SK-N-SH treated with all-trans-retinoic acid at 6 μM for 48 hours (cell line): ENCODE measurements at regions not wholly inside any gene's neighbourhood (a gene's known extent, or its start where the extent isn't known, plus 50 kb on each side); places are given as distances from the start of the nearest gene placed in this dataset.

ENCODE experiments used
- ATAC-seq: fragments of 200-7000 bp; cut with Tn5 transposase; 3 replicates; pipeline ENCODE4 v1.9.1; 2020; ENCODE audit warnings: mild to moderate bottlenecking, moderate library complexity
- BACH2 ChIP-seq: fragments of 250-450 bp; sonication (Bioruptor Pico); IDR thresholded peaks from 2 replicates; pipeline ENCODE4 v1.9.0; 2021; ENCODE audit warnings: mild to moderate bottlenecking, borderline replicate concordance
- CREB5 ChIP-seq: fragments of 250-450 bp; sonication (Bioruptor Pico); IDR thresholded peaks from 2 replicates; pipeline ENCODE4 v1.5.1; 2020; ENCODE audit warnings: low read depth, mild to moderate bottlenecking, moderate library complexity
- CSRNP3 ChIP-seq: fragments of 250-450 bp; sonication (Bioruptor Pico); IDR thresholded peaks from 2 replicates; pipeline ENCODE4 v1.5.1; 2021; ENCODE audit warnings: mild to moderate bottlenecking, moderate library complexity
- ESRRG ChIP-seq: fragments of 250-450 bp; sonication (Bioruptor Pico); IDR thresholded peaks from 2 replicates; pipeline ENCODE4 v1.6.1; 2021; ENCODE audit warnings: mild to moderate bottlenecking
- GLIS3 ChIP-seq: fragments of 250-450 bp; sonication (Bioruptor Pico); IDR thresholded peaks from 2 replicates; pipeline ENCODE4 v1.5.0; 2020; ENCODE audit warnings: mild to moderate bottlenecking, moderate library complexity
- ISL1 ChIP-seq: fragments of 250-450 bp; sonication (Bioruptor Pico); IDR thresholded peaks from 2 replicates; pipeline ENCODE4 v2.1.2; 2022; ENCODE audit warnings: mild to moderate bottlenecking, moderate library complexity
- OSR1 ChIP-seq: fragments of 250-450 bp; sonication (Bioruptor Pico); IDR thresholded peaks from 2 replicates; pipeline ENCODE4 v1.8.0; 2022; ENCODE audit warnings: moderate library complexity, mild to moderate bottlenecking, inconsistent platforms
- PATZ1 ChIP-seq: fragments of 250-450 bp; sonication (Bioruptor Pico); IDR thresholded peaks from 2 replicates; pipeline ENCODE4 v1.8.0; 2020; ENCODE audit warnings: mild to moderate bottlenecking, moderate library complexity, borderline replicate concordance
- POU6F1 ChIP-seq: fragments of 250-450 bp; sonication (Bioruptor Pico); IDR thresholded peaks from 2 replicates; pipeline ENCODE4 v1.8.0; 2021; ENCODE audit warnings: low read depth, mild to moderate bottlenecking, moderate library complexity, borderline replicate concordance
- PPARA ChIP-seq: fragments of 250-450 bp; sonication (Bioruptor Pico); IDR thresholded peaks from 2 replicates; pipeline ENCODE4 v1.5.0; 2020; ENCODE audit warnings: mild to moderate bottlenecking, borderline replicate concordance
- RARB ChIP-seq: fragments of 250-450 bp; sonication (Bioruptor Pico); IDR thresholded peaks from 2 replicates; pipeline ENCODE4 v1.8.0; 2021; ENCODE audit warnings: mild to moderate bottlenecking, moderate library complexity
- SNAI2 ChIP-seq: fragments of 250-450 bp; sonication (Bioruptor Pico); IDR thresholded peaks from 2 replicates; pipeline ENCODE4 v1.5.0; 2020; ENCODE audit warnings: mild to moderate bottlenecking, moderate library complexity
- TCF4 ChIP-seq: fragments of 250-450 bp; sonication (Bioruptor Pico); IDR thresholded peaks from 2 replicates; pipeline ENCODE4 v1.8.0; 2021; ENCODE audit warnings: mild to moderate bottlenecking, moderate library complexity, borderline replicate concordance
- TSHZ2 ChIP-seq: fragments of 250-450 bp; sonication (Bioruptor Pico); IDR thresholded peaks from 2 replicates; pipeline ENCODE4 v1.5.0; 2020; ENCODE audit warnings: mild to moderate bottlenecking, moderate library complexity
- ZC3H10 ChIP-seq: fragments of 250-450 bp; sonication (Bioruptor Pico); IDR thresholded peaks from 2 replicates; pipeline ENCODE4 v1.5.1; 2021; ENCODE audit warnings: mild to moderate bottlenecking, moderate library complexity
- ZFP30 ChIP-seq: fragments of 450-650 bp; formaldehyde crosslinking; IDR thresholded peaks from 2 replicates; pipeline ENCODE4 v1.5.0; 2022; ENCODE audit warnings: mild to moderate bottlenecking, moderate library complexity
- ZNF565 ChIP-seq: fragments of 450-650 bp; formaldehyde crosslinking; conservative IDR thresholded peaks from 2 replicates; pipeline ENCODE4 v1.5.0; 2020; ENCODE audit warnings: low read depth, mild to moderate bottlenecking, moderate library complexity
- ZNF70 ChIP-seq: fragments of 450-650 bp; formaldehyde crosslinking; IDR thresholded peaks from 2 replicates; pipeline ENCODE4 v1.5.0; 2020; ENCODE audit warnings: mild to moderate bottlenecking, moderate library complexity
- ZNF8 ChIP-seq: fragments of 450-650 bp; formaldehyde crosslinking; IDR thresholded peaks from 2 replicates; pipeline ENCODE4 v1.5.0; 2020; ENCODE audit warnings: mild to moderate bottlenecking, moderate library complexity

GRCh38 chr12:90173499-90174197 is 465.0 kb upstream of the ATP2B1 start:
- TF ChIP-seq CREB5 (CRISPR knock-in tag) (no peak), BACH2 (no peak), ESRRG (CRISPR knock-in tag) (no peak), TSHZ2 (CRISPR knock-in tag) (peak; percentile 39; the same call in 1 of the 2 replicates), ZC3H10 (CRISPR knock-in tag) (peak; percentile 44; the same call in 1 of the 2 replicates), TCF4 (CRISPR knock-in tag) (peak; percentile 57), ZNF565 (no peak), POU6F1 (CRISPR knock-in tag) (no peak)
- ATAC-seq = peak; percentile 16; the same call in 1 of the 3 replicates

GRCh38 chr12:90172524-90172923 is 463.9 kb upstream of the ATP2B1 start:
- TF ChIP-seq GLIS3 (CRISPR knock-in tag) = no peak
- no peak for TF ChIP-seq CSRNP3 (CRISPR knock-in tag)
- TF ChIP-seq ZNF565 = no peak
- no peak for TF ChIP-seq PATZ1 (CRISPR knock-in tag)
- no peak for TF ChIP-seq ZFP30 (CRISPR knock-in tag)
- no peak for TF ChIP-seq ESRRG (CRISPR knock-in tag)
- TF ChIP-seq CREB5 (CRISPR knock-in tag) = no peak
- TF ChIP-seq PPARA = no peak
- no peak for TF ChIP-seq ZNF8
- TF ChIP-seq SNAI2 (CRISPR knock-in tag) = no peak
- TF ChIP-seq RARB (CRISPR knock-in tag) = no peak
- no peak for TF ChIP-seq ISL1 (CRISPR knock-in tag)
- TF ChIP-seq, all 23 proteins: peak for 0
- ATAC-seq = no peak

GRCh38 chr12:90170740-90171139 is 462.1 kb upstream of the ATP2B1 start:
- no peak for ATAC-seq
- TF ChIP-seq CSRNP3 (CRISPR knock-in tag) (no peak), OSR1 (CRISPR knock-in tag) (no peak), ESRRG (CRISPR knock-in tag) (no peak), ZNF565 (no peak), POU6F1 (CRISPR knock-in tag) (no peak), PATZ1 (CRISPR knock-in tag) (no peak), ISL1 (CRISPR knock-in tag) (no peak), ZNF70 (CRISPR knock-in tag) (no peak), GLIS3 (CRISPR knock-in tag) (no peak), ZC3H10 (CRISPR knock-in tag) (no peak), TCF4 (CRISPR knock-in tag) (no peak), ZNF8 (no peak), SNAI2 (CRISPR knock-in tag) (no peak)
